ENCODE measurements at regions not wholly inside any gene's neighbourhood (a gene's known extent, or its start where the extent isn't known, plus 50 kb on each side); places are given as distances from the start of the nearest gene placed in this dataset.

DNA sequence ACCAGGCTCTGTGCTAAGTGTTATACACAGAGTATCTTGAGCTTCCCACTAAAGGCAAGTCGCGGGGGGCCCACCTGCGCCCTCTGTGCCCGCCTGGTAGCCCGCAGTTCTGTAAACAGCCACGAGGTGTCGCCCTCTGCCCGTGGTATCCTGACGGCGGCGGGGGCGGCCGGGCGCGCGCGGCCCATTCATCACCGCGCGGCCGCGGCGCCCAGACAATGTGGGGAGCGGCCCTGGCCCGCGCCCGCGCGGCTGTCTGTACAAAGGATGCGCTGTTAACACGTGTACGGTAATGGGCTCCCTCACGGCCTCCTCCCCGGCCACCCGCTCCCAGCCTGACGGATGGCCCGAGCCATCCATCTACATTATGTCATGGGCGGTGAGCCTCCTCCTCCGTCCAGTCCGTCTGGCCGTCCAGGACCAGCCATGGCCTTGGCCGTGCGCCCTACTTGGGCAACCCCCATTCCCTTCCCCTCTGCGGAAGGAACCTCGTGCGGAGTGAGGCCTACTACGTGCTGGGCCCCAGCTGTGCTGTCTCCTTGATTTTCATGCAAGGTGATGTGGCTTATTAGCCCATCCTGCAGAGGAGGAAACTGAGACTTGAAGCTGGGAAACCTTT lies 99.4 kb downstream of the MIAT start:
- no peaks in the 10 kb centered on the region for H3K36me3 ChIP-seq
- H3K27me3 ChIP-seq (ENCODE audit: insufficient read depth, low read depth, severe bottlenecking) = no peaks in the 10 kb centered on the region
- H3K27ac ChIP-seq = no peak overlapping the region; the same call in 1 of the 2 replicates
- DNase-seq = peak; percentile 49
- peaks cover 3% of the 10 kb centered on the region for H3K9me3 ChIP-seq (ENCODE audit: severe bottlenecking)
- H3K4me3 ChIP-seq (ENCODE audit: low read depth, low read length) = peak overlapping the region; percentile 9
- peak; percentile 66 for TF ChIP-seq CTCF (IDR thresholded peaks at IDR 0.05; ENCODE audit: low read depth, low read length)

- TF ChIP-seq CTCF (IDR thresholded peaks at IDR 0.05; ENCODE audit: low read depth, low read length) = no peak
- Histone ChIP-seq H3K27me3 (ENCODE audit: insufficient read depth, low read depth, severe bottlenecking) (no peaks in the 10 kb centered on the region), H3K27ac (no peak overlapping the region), H3K36me3 (no peaks in the 10 kb centered on the region), H3K9me3 (ENCODE audit: severe bottlenecking) (peaks cover 3% of the 10 kb centered on the region), H3K4me3 (ENCODE audit: low read depth, low read length) (no peak overlapping the region)
- no peak for DNase-seq
These were observed 100.1 kb downstream of the MIAT start for GRCh38 chr22:26757496-26757895.

- H3K27me3 ChIP-seq (ENCODE audit: insufficient read depth, low read depth, severe bottlenecking) = no peaks in the 10 kb centered on the region
- DNase-seq = no peak
- no peak for TF ChIP-seq CTCF (IDR thresholded peaks at IDR 0.05; ENCODE audit: low read depth, low read length)
- H3K9me3 ChIP-seq (ENCODE audit: severe bottlenecking) = peaks cover 4% of the 10 kb centered on the region
- no peaks in the 10 kb centered on the region for H3K36me3 ChIP-seq
- H3K27ac ChIP-seq = no peak overlapping the region
- H3K4me3 ChIP-seq (ENCODE audit: low read depth, low read length) = no peak overlapping the region
These were observed 105.4 kb downstream of the MIAT start for GRCh38 chr22:26762503-26763472.

GRCh38 chr22:26763633-26764361 lies 106.4 kb downstream of the MIAT start:
- no peak for DNase-seq
- Histone ChIP-seq H3K9me3 (ENCODE audit: severe bottlenecking) (peaks cover 4% of the 10 kb centered on the region), H3K36me3 (no peaks in the 10 kb centered on the region), H3K4me3 (ENCODE audit: low read depth, low read length) (no peak overlapping the region), H3K27ac (no peak overlapping the region), H3K27me3 (ENCODE audit: insufficient read depth, low read depth, severe bottlenecking) (no peaks in the 10 kb centered on the region)
- TF ChIP-seq CTCF (IDR thresholded peaks at IDR 0.05; ENCODE audit: low read depth, low read length) = no peak

- Histone ChIP-seq H3K4me3 (ENCODE audit: low read depth, low read length) (no peak overlapping the region), H3K27ac (no peak overlapping the region), H3K27me3 (ENCODE audit: insufficient read depth, low read depth, severe bottlenecking) (no peaks in the 10 kb centered on the region), H3K9me3 (ENCODE audit: severe bottlenecking) (peaks cover 4% of the 10 kb centered on the region), H3K36me3 (no peaks in the 10 kb centered on the region)
- no peak for TF ChIP-seq CTCF (IDR thresholded peaks at IDR 0.05; ENCODE audit: low read depth, low read length)
- no peak for DNase-seq
These were observed 109.3 kb downstream of the MIAT start for GRCh38 chr22:26766510-26767350.
